Loucy (cell line): ENCODE measurements at regions not wholly inside any gene's neighbourhood (a gene's known extent, or its start where the extent isn't known, plus 50 kb on each side); places are given as distances from the start of the nearest gene placed in this dataset.

ENCODE experiments used
- H2AFZ ChIP-seq: fragments of 200-600 bp; sonication (generic); 2 replicates; pipeline ENCODE4 v1.6.0; 2016; ENCODE audit warnings: antibody characterized with exemption, mild to moderate bottlenecking, low read length, moderate library complexity
- H3F3A ChIP-seq: fragments of 200-600 bp; 2 replicates; pipeline ENCODE4 v1.6.0; 2016; ENCODE audit warnings: antibody characterized with exemption, low read depth, mild to moderate bottlenecking
- H3K27me3 ChIP-seq: fragments of 200-600 bp; sonication (generic); 2 replicates; pipeline ENCODE4 v1.6.1; 2014; ENCODE audit warnings: low read length, mild to moderate bottlenecking; ENCODE audit not compliant: insufficient read depth, poor library complexity, severe bottlenecking
- H3K36me3 ChIP-seq: fragments of 200-600 bp; sonication (generic); 2 replicates; pipeline ENCODE4 v1.6.1; 2016; ENCODE audit warnings: low read length; ENCODE audit not compliant: insufficient read depth
- H3K4me1 ChIP-seq: fragments of 200-600 bp; sonication (generic); 2 replicates; pipeline ENCODE4 v1.5.1; 2014; ENCODE audit warnings: low read length, mild to moderate bottlenecking; ENCODE audit not compliant: insufficient read depth, poor library complexity, severe bottlenecking
- H3K4me2 ChIP-seq: fragments of 200-600 bp; sonication (generic); 2 replicates; pipeline ENCODE4 v1.6.0; 2014; ENCODE audit warnings: antibody characterized with exemption, low read length, low read depth, mild to moderate bottlenecking; ENCODE audit not compliant: poor library complexity, severe bottlenecking
- H3K4me3 ChIP-seq: fragments of 200-600 bp; sonication (generic); 2 replicates; pipeline ENCODE4 v1.5.1; 2014; ENCODE audit warnings: low read length, mild to moderate bottlenecking, mixed read lengths; ENCODE audit not compliant: poor library complexity, severe bottlenecking
- H3K79me2 ChIP-seq: fragments of 200-600 bp; sonication (generic); 2 replicates; pipeline ENCODE4 v1.6.1; 2014; ENCODE audit warnings: low read length; ENCODE audit not compliant: insufficient read depth
- H3K9ac ChIP-seq: fragments of 200-600 bp; sonication (generic); 2 replicates; pipeline ENCODE4 v1.6.0; 2014; ENCODE audit warnings: mild to moderate bottlenecking, low read depth, low read length, moderate library complexity; ENCODE audit not compliant: poor library complexity, severe bottlenecking
- H3K9me2 ChIP-seq: fragments of 200-600 bp; sonication (generic); replicated peaks from 2 replicates; pipeline ENCODE4 v1.6.1; 2016; ENCODE audit warnings: low read depth, low read length, mixed read lengths
- H3K9me3 ChIP-seq: fragments of 200-600 bp; sonication (generic); 2 replicates; pipeline ENCODE4 v1.6.1; 2014; ENCODE audit warnings: mild to moderate bottlenecking, antibody characterized with exemption, low read length, low read depth; ENCODE audit not compliant: insufficient read depth
- H4K20me1 ChIP-seq: fragments of 200-600 bp; sonication (generic); 2 replicates; pipeline ENCODE4 v1.6.0; 2014; ENCODE audit warnings: antibody characterized with exemption, low read length, mild to moderate bottlenecking; ENCODE audit not compliant: insufficient read depth, poor library complexity, severe bottlenecking
- CTCF ChIP-seq: fragments of 200-600 bp; sonication (generic); conservative IDR thresholded peaks from 2 replicates; pipeline ENCODE4 v1.5.1; 2014; ENCODE audit warnings: mild to moderate bottlenecking, antibody characterized with exemption, low read length
- EZH2phosphoT487 ChIP-seq: fragments of 200-600 bp; IDR thresholded peaks from 2 replicates; pipeline ENCODE4 v1.6.1; 2018; ENCODE audit warnings: antibody characterized with exemption, mild to moderate bottlenecking, moderate library complexity, borderline replicate concordance

- H3K4me3 ChIP-seq = no peak overlapping the region
- H3K9me2 ChIP-seq = no peaks in the 10 kb centered on the region
- no peaks in the 10 kb centered on the region for H3K36me3 ChIP-seq
- no peaks in the 10 kb centered on the region for H3K27me3 ChIP-seq
- H4K20me1 ChIP-seq = no peaks in the 10 kb centered on the region
- H3K4me1 ChIP-seq = no peaks in the 10 kb centered on the region
- TF ChIP-seq EZH2phosphoT487 = no peak
- no peak for TF ChIP-seq CTCF
- no peak overlapping the region for H3K9ac ChIP-seq
- H3F3A ChIP-seq = no peaks in the 10 kb centered on the region
- no peaks in the 10 kb centered on the region for H3K9me3 ChIP-seq
- no peak overlapping the region for H3K4me2 ChIP-seq
- H2AFZ ChIP-seq = no peak overlapping the region
- no peaks in the 10 kb centered on the region for H3K79me2 ChIP-seq
Measured at GRCh38 chr16:13300066-13300840, 398.9 kb downstream of the SHISA9 start.

- Histone ChIP-seq H3K4me1 (no peaks in the 10 kb centered on the region), H3K9me3 (no peaks in the 10 kb centered on the region), H4K20me1 (no peaks in the 10 kb centered on the region), H3K4me2 (no peak overlapping the region), H2AFZ (no peak overlapping the region), H3K36me3 (no peaks in the 10 kb centered on the region), H3K9me2 (no peaks in the 10 kb centered on the region), H3K9ac (no peak overlapping the region), H3K79me2 (no peaks in the 10 kb centered on the region), H3F3A (no peaks in the 10 kb centered on the region), H3K27me3 (no peaks in the 10 kb centered on the region), H3K4me3 (no peak overlapping the region)
- no peak for TF ChIP-seq EZH2phosphoT487
- TF ChIP-seq CTCF = no peak
Measured at GRCh38 chr16:13305019-13305755, 403.8 kb downstream of the SHISA9 start.

GRCh38 chr16:13306161-13306995 lies 405.0 kb downstream of the SHISA9 start:
- no peaks in the 10 kb centered on the region for H3K9me2 ChIP-seq
- no peak overlapping the region for H2AFZ ChIP-seq
- H3K4me3 ChIP-seq = no peak overlapping the region
- H3K36me3 ChIP-seq = no peaks in the 10 kb centered on the region
- no peaks in the 10 kb centered on the region for H3F3A ChIP-seq
- H3K9ac ChIP-seq = no peak overlapping the region
- H3K79me2 ChIP-seq = no peaks in the 10 kb centered on the region
- H3K4me2 ChIP-seq = no peak overlapping the region
- H4K20me1 ChIP-seq = no peaks in the 10 kb centered on the region
- H3K9me3 ChIP-seq = no peaks in the 10 kb centered on the region
- no peaks in the 10 kb centered on the region for H3K4me1 ChIP-seq
- TF ChIP-seq CTCF (no peak), EZH2phosphoT487 (no peak)
- no peaks in the 10 kb centered on the region for H3K27me3 ChIP-seq
